ENCODE measurements at regions not wholly inside any gene's neighbourhood (a gene's known extent, or its start where the extent isn't known, plus 50 kb on each side); places are given as distances from the start of the nearest gene placed in this dataset.

GRCh38 chr18:44107187-44107586, 573.5 kb upstream of the SETBP1 start:
- H3K4me3 ChIP-seq (replicated peaks; ENCODE audit: insufficient read depth, low read length): no peak overlapping the region
- DNase-seq (ENCODE audit: low read depth in 1 of 2, low spot score in 1 of 2): no peak
- TF ChIP-seq GABPA (IDR thresholded peaks at IDR 0.05; ENCODE audit: low read depth) (no peak), CTCF (IDR thresholded peaks at IDR 0.05; ENCODE audit: insufficient read depth, low read length) (no peak), REST (IDR thresholded peaks at IDR 0.05; ENCODE audit: insufficient replicate concordance, low read depth) (no peak), SPI1 (IDR thresholded peaks at IDR 0.05; ENCODE audit: borderline replicate concordance, low read depth) (no peak), POLR2AphosphoS5 (IDR thresholded peaks at IDR 0.05; ENCODE audit: low read depth) (no peak)
- no peaks in the 10 kb centered on the region for H3K27me3 ChIP-seq (ENCODE audit: insufficient read depth, poor library complexity, severe bottlenecking)
- no peak overlapping the region for H3K27ac ChIP-seq (replicated peaks)

GRCh38 chr18:44111337-44111736, 569.4 kb upstream of the SETBP1 start:
- TF ChIP-seq POLR2AphosphoS5 (IDR thresholded peaks at IDR 0.05; ENCODE audit: low read depth) (no peak), SPI1 (IDR thresholded peaks at IDR 0.05; ENCODE audit: borderline replicate concordance, low read depth) (no peak), CTCF (IDR thresholded peaks at IDR 0.05; ENCODE audit: insufficient read depth, low read length) (no peak), REST (IDR thresholded peaks at IDR 0.05; ENCODE audit: insufficient replicate concordance, low read depth) (no peak), GABPA (IDR thresholded peaks at IDR 0.05; ENCODE audit: low read depth) (no peak)
- DNase-seq (ENCODE audit: low read depth in 1 of 2, low spot score in 1 of 2): no peak
- H3K27me3 ChIP-seq (ENCODE audit: insufficient read depth, poor library complexity, severe bottlenecking): no peaks in the 10 kb centered on the region
- H3K27ac ChIP-seq (replicated peaks): no peak overlapping the region
- no peak overlapping the region for H3K4me3 ChIP-seq (replicated peaks; ENCODE audit: insufficient read depth, low read length)

GRCh38 chr18:44117821-44118220, 562.9 kb upstream of the SETBP1 start:
- H3K27me3 ChIP-seq (ENCODE audit: insufficient read depth, poor library complexity, severe bottlenecking): no peaks in the 10 kb centered on the region
- no peak overlapping the region for H3K4me3 ChIP-seq (replicated peaks; ENCODE audit: insufficient read depth, low read length)
- TF ChIP-seq REST (IDR thresholded peaks at IDR 0.05; ENCODE audit: insufficient replicate concordance, low read depth): no peak
- TF ChIP-seq GABPA (IDR thresholded peaks at IDR 0.05; ENCODE audit: low read depth): no peak
- no peak for TF ChIP-seq SPI1 (IDR thresholded peaks at IDR 0.05; ENCODE audit: borderline replicate concordance, low read depth)
- no peak for DNase-seq (ENCODE audit: low read depth in 1 of 2, low spot score in 1 of 2)
- no peak overlapping the region for H3K27ac ChIP-seq (replicated peaks)

GRCh38 chr18:44119607-44120006, 561.1 kb upstream of the SETBP1 start:
- Histone ChIP-seq H3K27ac (replicated peaks) (no peak overlapping the region), H3K27me3 (ENCODE audit: insufficient read depth, poor library complexity, severe bottlenecking) (no peaks in the 10 kb centered on the region), H3K4me3 (replicated peaks; ENCODE audit: insufficient read depth, low read length) (no peak overlapping the region)
- TF ChIP-seq GABPA (IDR thresholded peaks at IDR 0.05; ENCODE audit: low read depth) (no peak), REST (IDR thresholded peaks at IDR 0.05; ENCODE audit: insufficient replicate concordance, low read depth) (no peak), POLR2AphosphoS5 (IDR thresholded peaks at IDR 0.05; ENCODE audit: low read depth) (no peak), SPI1 (IDR thresholded peaks at IDR 0.05; ENCODE audit: borderline replicate concordance, low read depth) (no peak)
- no peak for DNase-seq (ENCODE audit: low read depth in 1 of 2, low spot score in 1 of 2)

Measured in HL-60 (cell line).